ENCODE measurements at regions not wholly inside any gene's neighbourhood (a gene's known extent, or its start where the extent isn't known, plus 50 kb on each side); places are given as distances from the start of the nearest gene placed in this dataset.
"Not testable (repeated sequence)": the region's sequence is repeated elsewhere in the genome, so short reads cannot be mapped to it uniquely, and the experiment has no call there.

- DNase-seq (ENCODE audit: low read depth, low spot score) = no peak
- no peak overlapping the region for H3K4me3 ChIP-seq (ENCODE audit: low read depth, low read length)
- in situ Hi-C loops (cut with HindIII; ENCODE audit: low sequenced_read_pairs) = no loop called here
- TF ChIP-seq CTCF (IDR thresholded peaks at IDR 0.05; ENCODE audit: low read depth, low read length) = no peak
Measured at GRCh38 chr4:78707793-78708192, 68.4 kb upstream of the BMP2K start.

GRCh38 chr4:78710536-78710935 is 65.6 kb upstream of the BMP2K start:
- no peak overlapping the region for H3K4me3 ChIP-seq (ENCODE audit: low read depth, low read length)
- no peak for TF ChIP-seq CTCF (IDR thresholded peaks at IDR 0.05; ENCODE audit: low read depth, low read length)
- in situ Hi-C loops (cut with HindIII; ENCODE audit: low sequenced_read_pairs) = no loop called here
- no peak for DNase-seq (ENCODE audit: low read depth, low spot score)

- H3K4me3 ChIP-seq (ENCODE audit: low read depth, low read length) = no peak overlapping the region
- TF ChIP-seq CTCF (IDR thresholded peaks at IDR 0.05; ENCODE audit: low read depth, low read length) = no peak
- no peak for DNase-seq (ENCODE audit: low read depth, low spot score)
- in situ Hi-C loops (cut with HindIII; ENCODE audit: low sequenced_read_pairs) = no loop called here
Measured at GRCh38 chr4:78711676-78712075, 64.5 kb upstream of the BMP2K start.

- in situ Hi-C loops (cut with HindIII; ENCODE audit: low sequenced_read_pairs); DNase-seq (ENCODE audit: low read depth, low spot score); H3K4me3 ChIP-seq (ENCODE audit: low read depth, low read length): not testable (repeated sequence)
Measured at GRCh38 chr4:78714598-78714997, 61.6 kb upstream of the BMP2K start.

- in situ Hi-C loops (cut with HindIII; ENCODE audit: low sequenced_read_pairs); DNase-seq (ENCODE audit: low read depth, low spot score): not testable (repeated sequence)
Measured at GRCh38 chr4:78715372-78715771, 60.8 kb upstream of the BMP2K start.

GRCh38 chr4:78717712-78718111 is 58.4 kb upstream of the BMP2K start:
- H3K4me3 ChIP-seq (ENCODE audit: low read depth, low read length); in situ Hi-C loops (cut with HindIII; ENCODE audit: low sequenced_read_pairs); DNase-seq (ENCODE audit: low read depth, low spot score): not testable (repeated sequence)

More at GRCh38 chr4:78715372-78715771, 60.8 kb upstream of the BMP2K start:
- H3K4me3 ChIP-seq (ENCODE audit: low read depth, low read length) = not testable (repeated sequence)

GRCh38 chr4:78720204-78720603 is 55.9 kb upstream of the BMP2K start:
- H3K4me3 ChIP-seq (ENCODE audit: low read depth, low read length) = no peak overlapping the region
- no peak for DNase-seq (ENCODE audit: low read depth, low spot score)
- in situ Hi-C loops (cut with HindIII; ENCODE audit: low sequenced_read_pairs) = no loop called here
- TF ChIP-seq CTCF (IDR thresholded peaks at IDR 0.05; ENCODE audit: low read depth, low read length) = no peak

GRCh38 chr4:78720994-78721677 is 55.0 kb upstream of the BMP2K start:
- H3K4me3 ChIP-seq (ENCODE audit: low read depth, low read length) = no peak overlapping the region
- in situ Hi-C loops (cut with HindIII; ENCODE audit: low sequenced_read_pairs) = no loop called here
- DNase-seq (ENCODE audit: low read depth, low spot score) = no peak
- TF ChIP-seq CTCF (IDR thresholded peaks at IDR 0.05; ENCODE audit: low read depth, low read length) = no peak
